IMR-90 (cell line): ENCODE measurements at regions not wholly inside any gene's neighbourhood (a gene's known extent, or its start where the extent isn't known, plus 50 kb on each side); places are given as distances from the start of the nearest gene placed in this dataset.

ENCODE experiments used
- CEBPB ChIP-seq: IDR thresholded peaks from 2 replicates; pipeline ENCODE4 v1.6.1; 2012; ENCODE audit warnings: low read depth, low read length, improper control_type of control experiment
- RCOR1 ChIP-seq: IDR thresholded peaks from 2 replicates; pipeline ENCODE4 v1.6.1; 2012; ENCODE audit warnings: mild to moderate bottlenecking, low read length, improper control_type of control experiment; ENCODE audit not compliant: insufficient replicate concordance
- USF2 ChIP-seq: fragments of 150-350 bp; IDR thresholded peaks from 2 replicates; pipeline ENCODE4 v1.6.1; 2017; ENCODE audit warnings: mild to moderate bottlenecking, antibody characterized with exemption, low read length, low read depth
- TF ChIP-seq, protein P1 (sequence below): conservative IDR thresholded peaks from 2 replicates; pipeline ENCODE4 v1.5.1; 2012; ENCODE audit warnings: mild to moderate bottlenecking, low read depth, low read length, improper control_type of control experiment

- TF ChIP-seq, protein P1, sequence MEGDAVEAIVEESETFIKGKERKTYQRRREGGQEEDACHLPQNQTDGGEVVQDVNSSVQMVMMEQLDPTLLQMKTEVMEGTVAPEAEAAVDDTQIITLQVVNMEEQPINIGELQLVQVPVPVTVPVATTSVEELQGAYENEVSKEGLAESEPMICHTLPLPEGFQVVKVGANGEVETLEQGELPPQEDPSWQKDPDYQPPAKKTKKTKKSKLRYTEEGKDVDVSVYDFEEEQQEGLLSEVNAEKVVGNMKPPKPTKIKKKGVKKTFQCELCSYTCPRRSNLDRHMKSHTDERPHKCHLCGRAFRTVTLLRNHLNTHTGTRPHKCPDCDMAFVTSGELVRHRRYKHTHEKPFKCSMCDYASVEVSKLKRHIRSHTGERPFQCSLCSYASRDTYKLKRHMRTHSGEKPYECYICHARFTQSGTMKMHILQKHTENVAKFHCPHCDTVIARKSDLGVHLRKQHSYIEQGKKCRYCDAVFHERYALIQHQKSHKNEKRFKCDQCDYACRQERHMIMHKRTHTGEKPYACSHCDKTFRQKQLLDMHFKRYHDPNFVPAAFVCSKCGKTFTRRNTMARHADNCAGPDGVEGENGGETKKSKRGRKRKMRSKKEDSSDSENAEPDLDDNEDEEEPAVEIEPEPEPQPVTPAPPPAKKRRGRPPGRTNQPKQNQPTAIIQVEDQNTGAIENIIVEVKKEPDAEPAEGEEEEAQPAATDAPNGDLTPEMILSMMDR: no peak
- TF ChIP-seq CEBPB: no peak
- no peak for TF ChIP-seq RCOR1
- no peak for TF ChIP-seq USF2
Measured at GRCh38 chr5:33166948-33167347, 273.8 kb upstream of the TARS1 start.
